Activated CD4-positive, alpha-beta T cell treated with anti-CD3 and anti-CD28 coated beads for 36 hours (primary cell): ENCODE measurements at regions not wholly inside any gene's neighbourhood (a gene's known extent, or its start where the extent isn't known, plus 50 kb on each side); places are given as distances from the start of the nearest gene placed in this dataset.

Experiments
- ATAC-seq: fragments of 200-7000 bp; cut with Tn5 transposase; one replicate; pipeline ENCODE4 v1.10.0; 2021; ENCODE audit warnings: mild to moderate bottlenecking, moderate library complexity
- CTCF ChIA-PET: fragments of 350-600 bp; sonication (Branson Sonifier 250); formaldehyde crosslinking; loops from one replicate; lab custom pipeline; 2021; ENCODE audit warnings: antibody characterized with exemption; lab: Charles Lee
- POLR2A ChIA-PET: fragments of 350-600 bp; sonication (Branson Sonifier 250); formaldehyde crosslinking; loops from one replicate; lab custom pipeline; 2021; ENCODE audit warnings: antibody characterized with exemption, inconsistent platforms; lab: Charles Lee
- DNase-seq: peaks from one replicate; pipeline ENCODE4 v3.0.0-alpha.2; 2020
- H3K27ac Mint-ChIP-seq: one replicate; pipeline ENCODE4 v1.8.0; 2021; ENCODE audit warnings: mixed read lengths
- H3K27me3 Mint-ChIP-seq: one replicate; pipeline ENCODE4 v1.8.0; 2021; ENCODE audit warnings: mixed read lengths
- H3K36me3 Mint-ChIP-seq: one replicate; pipeline ENCODE4 v1.8.0; 2021; ENCODE audit warnings: low read depth, mixed read lengths
- H3K4me1 Mint-ChIP-seq: one replicate; pipeline ENCODE4 v1.8.0; 2021; ENCODE audit warnings: mixed read lengths
- H3K4me3 Mint-ChIP-seq: one replicate; pipeline ENCODE4 v1.8.0; 2021; ENCODE audit warnings: mild to moderate bottlenecking, moderate library complexity, mixed read lengths
- H3K9me3 Mint-ChIP-seq: one replicate; pipeline ENCODE4 v1.8.0; 2021; ENCODE audit warnings: low read depth, mixed read lengths
- intact Hi-C, 2 experiments: fragments of 100-400 bp; cut with DNase I in 1 of 2; cut with micrococcal nuclease in 1 of 2; formaldehyde crosslinking; loops; one replicate each; pipeline versions ENCODE4 v1.14.2 to v1.15.1; 2022 to 2024; cut with DNase I, micrococcal nuclease

- CTCF ChIA-PET, result no interaction called here
- Mint-ChIP-seq H3K9me3 (no peaks in the 10 kb centered on the region), H3K36me3 (no peaks in the 10 kb centered on the region), H3K27ac (no peak overlapping the region), H3K27me3 (peaks cover 5% of the 10 kb centered on the region), H3K4me3 (no peak overlapping the region), H3K4me1 (no peaks in the 10 kb centered on the region)
- DNase-seq (no peak), ATAC-seq (no peak)
- intact Hi-C loops, result no loop called here
- POLR2A ChIA-PET, result no interaction called here
Observed at GRCh38 chr9:126097679-126098078, 228.9 kb upstream of the MVB12B start.

- CTCF ChIA-PET, result no interaction called here
- intact Hi-C loops, result no loop called here
- ATAC-seq, result no peak
Observed at GRCh38 chr9:126106404-126106803, 220.2 kb upstream of the MVB12B start.

GRCh38 chr9:126107693-126108092 lies 218.9 kb upstream of the MVB12B start:
- POLR2A ChIA-PET, result no interaction called here
- Mint-ChIP-seq H3K4me3 (no peak overlapping the region), H3K27ac (no peak overlapping the region), H3K4me1 (no peaks in the 10 kb centered on the region), H3K9me3 (no peaks in the 10 kb centered on the region), H3K27me3 (peaks cover 12% of the 10 kb centered on the region), H3K36me3 (no peaks in the 10 kb centered on the region)
- CTCF ChIA-PET, result no interaction called here
- intact Hi-C loops, result no loop called here
- ATAC-seq, result no peak
- DNase-seq, result no peak

More at GRCh38 chr9:126106404-126106803, 220.2 kb upstream of the MVB12B start:
- Mint-ChIP-seq H3K27me3 (peaks cover 14% of the 10 kb centered on the region), H3K4me3 (no peak overlapping the region), H3K36me3 (no peaks in the 10 kb centered on the region), H3K27ac (no peak overlapping the region), H3K4me1 (no peaks in the 10 kb centered on the region), H3K9me3 (no peaks in the 10 kb centered on the region)
- POLR2A ChIA-PET, result no interaction called here
- no peak for DNase-seq

- H3K4me1 Mint-ChIP-seq, result no peaks in the 10 kb centered on the region
- no peak overlapping the region for H3K4me3 Mint-ChIP-seq
- no peaks in the 10 kb centered on the region for H3K9me3 Mint-ChIP-seq
- peaks cover 14% of the 10 kb centered on the region for H3K27me3 Mint-ChIP-seq
- ChIA-PET CTCF (no interaction called here), POLR2A (no interaction called here)
- intact Hi-C loops, result no loop called here
- no peaks in the 10 kb centered on the region for H3K36me3 Mint-ChIP-seq
- no peak overlapping the region for H3K27ac Mint-ChIP-seq
- DNase-seq (no peak), ATAC-seq (no peak)
Observed at GRCh38 chr9:126108240-126108639, 218.4 kb upstream of the MVB12B start.

- no peaks in the 10 kb centered on the region for H3K9me3 Mint-ChIP-seq
- DNase-seq (no peak), ATAC-seq (no peak)
- CTCF ChIA-PET, result no interaction called here
- POLR2A ChIA-PET, result no interaction called here
- no peak overlapping the region for H3K4me3 Mint-ChIP-seq
- no peaks in the 10 kb centered on the region for H3K36me3 Mint-ChIP-seq
- no peaks in the 10 kb centered on the region for H3K4me1 Mint-ChIP-seq
- H3K27ac Mint-ChIP-seq, result no peak overlapping the region
- intact Hi-C loops, result no loop called here
- H3K27me3 Mint-ChIP-seq, result peaks cover 17% of the 10 kb centered on the region
Observed at GRCh38 chr9:126109575-126109974, 217.1 kb upstream of the MVB12B start.

GRCh38 chr9:126111556-126111955 lies 215.1 kb upstream of the MVB12B start:
- intact Hi-C loops, result no loop called here
- peaks cover 12% of the 10 kb centered on the region for H3K27me3 Mint-ChIP-seq
- no peaks in the 10 kb centered on the region for H3K4me1 Mint-ChIP-seq
- H3K36me3 Mint-ChIP-seq, result no peaks in the 10 kb centered on the region
- H3K4me3 Mint-ChIP-seq, result no peak overlapping the region
- ChIA-PET POLR2A (no interaction called here), CTCF (no interaction called here)
- no peak overlapping the region for H3K27ac Mint-ChIP-seq
- ATAC-seq (no peak), DNase-seq (no peak)
- no peaks in the 10 kb centered on the region for H3K9me3 Mint-ChIP-seq

GRCh38 chr9:126112135-126112720 lies 214.4 kb upstream of the MVB12B start:
- peaks cover 10% of the 10 kb centered on the region for H3K27me3 Mint-ChIP-seq
- DNase-seq, result no peak
- no peaks in the 10 kb centered on the region for H3K4me1 Mint-ChIP-seq
- CTCF ChIA-PET, result interaction anchor here (0.6 kb wide), 1 partner anchor 522 kb away, joined by 3 read pairs; no protein-coding TSS in a partner anchor
- POLR2A ChIA-PET, result no interaction called here
- no peaks in the 10 kb centered on the region for H3K9me3 Mint-ChIP-seq
- no peak overlapping the region for H3K27ac Mint-ChIP-seq
- no peak overlapping the region for H3K4me3 Mint-ChIP-seq
- ATAC-seq, result no peak
- intact Hi-C loops, result no loop called here
- no peaks in the 10 kb centered on the region for H3K36me3 Mint-ChIP-seq

GRCh38 chr9:126113176-126113575 lies 213.5 kb upstream of the MVB12B start:
- CTCF ChIA-PET, result interaction anchor here (0.6 kb wide), 1 partner anchor 523 kb away, joined by 3 read pairs; no protein-coding TSS in a partner anchor
- DNase-seq (no peak), ATAC-seq (no peak)
- H3K9me3 Mint-ChIP-seq, result no peaks in the 10 kb centered on the region
- POLR2A ChIA-PET, result no interaction called here
- no peak overlapping the region for H3K4me3 Mint-ChIP-seq
- no peaks in the 10 kb centered on the region for H3K4me1 Mint-ChIP-seq
- intact Hi-C loops, result no loop called here
- H3K36me3 Mint-ChIP-seq, result no peaks in the 10 kb centered on the region
- H3K27me3 Mint-ChIP-seq, result peaks cover 12% of the 10 kb centered on the region
- no peak overlapping the region for H3K27ac Mint-ChIP-seq

- ATAC-seq (no peak), DNase-seq (no peak)
- Mint-ChIP-seq H3K4me1 (no peaks in the 10 kb centered on the region), H3K27ac (no peak overlapping the region), H3K27me3 (peaks cover 7% of the 10 kb centered on the region), H3K4me3 (no peak overlapping the region), H3K36me3 (no peaks in the 10 kb centered on the region), H3K9me3 (no peaks in the 10 kb centered on the region)
- ChIA-PET CTCF (no interaction called here), POLR2A (no interaction called here)
- intact Hi-C loops, result no loop called here
Observed at GRCh38 chr9:126113756-126114408, 212.7 kb upstream of the MVB12B start.

- intact Hi-C loops, result no loop called here
- ChIA-PET CTCF (interaction anchor here (0.6 kb wide), 1 partner anchor 570 kb away, joined by 3 read pairs; no protein-coding TSS in a partner anchor), POLR2A (no interaction called here)
- no peak overlapping the region for H3K4me3 Mint-ChIP-seq
- H3K27ac Mint-ChIP-seq, result no peak overlapping the region
- no peaks in the 10 kb centered on the region for H3K36me3 Mint-ChIP-seq
- H3K9me3 Mint-ChIP-seq, result no peaks in the 10 kb centered on the region
- no peaks in the 10 kb centered on the region for H3K4me1 Mint-ChIP-seq
- ATAC-seq, result no peak
- no peak for DNase-seq
- peaks cover 7% of the 10 kb centered on the region for H3K27me3 Mint-ChIP-seq
Observed at GRCh38 chr9:126114409-126114760, 212.2 kb upstream of the MVB12B start.

GRCh38 chr9:126114850-126115460 lies 211.7 kb upstream of the MVB12B start:
- H3K9me3 Mint-ChIP-seq, result no peaks in the 10 kb centered on the region
- no peaks in the 10 kb centered on the region for H3K4me1 Mint-ChIP-seq
- CTCF ChIA-PET, result interaction anchor here (0.6 kb wide), 1 partner anchor 571 kb away, joined by 3 read pairs; no protein-coding TSS in a partner anchor
- DNase-seq (no peak), ATAC-seq (no peak)
- POLR2A ChIA-PET, result no interaction called here
- no peak overlapping the region for H3K4me3 Mint-ChIP-seq
- H3K36me3 Mint-ChIP-seq, result no peaks in the 10 kb centered on the region
- no peak overlapping the region for H3K27ac Mint-ChIP-seq
- H3K27me3 Mint-ChIP-seq, result peaks cover 7% of the 10 kb centered on the region
- intact Hi-C loops, result no loop called here
